Hematopoietic multipotent progenitor cell treated with erythropoietin and hydrocortisone succinate and interleukin-3 and kit ligand, for 6 days (in vitro differentiated cells): ENCODE measurements at regions not wholly inside any gene's neighbourhood (a gene's known extent, or its start where the extent isn't known, plus 50 kb on each side); places are given as distances from the start of the nearest gene placed in this dataset.
"Not testable (repeated sequence)": the region's sequence is repeated elsewhere in the genome, so short reads cannot be mapped to it uniquely, and the experiment has no call there.

ENCODE experiments used
- DNase-seq: peaks from one replicate; pipeline ENCODE4 v3.0.0-alpha.2; 2015

DNA sequence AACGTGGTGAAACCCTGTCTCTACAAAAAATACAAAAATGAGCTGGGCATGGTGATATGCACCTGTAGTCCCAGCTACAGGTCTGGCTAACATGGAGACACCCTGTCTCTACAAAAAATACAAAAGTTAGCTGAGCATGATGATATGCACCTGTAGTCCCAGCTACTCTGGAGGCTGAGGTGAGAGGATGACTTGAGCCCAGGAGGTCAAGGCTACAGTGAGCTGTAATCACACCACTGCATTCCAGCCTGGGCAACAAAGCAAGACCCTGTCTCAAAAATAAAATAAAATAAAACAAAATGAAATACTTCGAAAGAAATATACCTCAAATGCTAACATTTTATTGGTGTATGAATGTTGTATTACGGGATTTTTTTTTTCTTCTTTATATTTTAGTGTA is 107.6 kb upstream of the EGLN3 start:
- no peak for DNase-seq

DNA sequence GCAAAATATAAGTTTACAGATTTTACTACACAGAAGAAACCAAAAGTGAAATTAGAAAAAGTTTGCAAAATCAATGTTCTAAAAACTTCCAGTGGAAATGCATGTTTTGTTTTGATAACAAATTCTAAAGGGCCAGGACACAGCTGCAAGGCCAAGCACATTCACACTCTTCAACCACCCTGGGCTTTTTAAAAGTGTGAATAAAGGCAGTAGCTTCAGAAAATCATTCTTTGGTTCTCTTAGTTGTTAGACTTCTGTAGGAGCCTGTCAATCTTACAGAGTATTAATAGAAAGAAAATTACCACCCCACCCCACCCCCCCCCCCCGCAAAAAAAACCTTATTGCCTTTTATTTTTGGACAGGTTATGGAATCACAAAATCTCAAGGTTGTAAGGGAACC is 105.2 kb upstream of the EGLN3 start:
- DNase-seq: no peak

DNA sequence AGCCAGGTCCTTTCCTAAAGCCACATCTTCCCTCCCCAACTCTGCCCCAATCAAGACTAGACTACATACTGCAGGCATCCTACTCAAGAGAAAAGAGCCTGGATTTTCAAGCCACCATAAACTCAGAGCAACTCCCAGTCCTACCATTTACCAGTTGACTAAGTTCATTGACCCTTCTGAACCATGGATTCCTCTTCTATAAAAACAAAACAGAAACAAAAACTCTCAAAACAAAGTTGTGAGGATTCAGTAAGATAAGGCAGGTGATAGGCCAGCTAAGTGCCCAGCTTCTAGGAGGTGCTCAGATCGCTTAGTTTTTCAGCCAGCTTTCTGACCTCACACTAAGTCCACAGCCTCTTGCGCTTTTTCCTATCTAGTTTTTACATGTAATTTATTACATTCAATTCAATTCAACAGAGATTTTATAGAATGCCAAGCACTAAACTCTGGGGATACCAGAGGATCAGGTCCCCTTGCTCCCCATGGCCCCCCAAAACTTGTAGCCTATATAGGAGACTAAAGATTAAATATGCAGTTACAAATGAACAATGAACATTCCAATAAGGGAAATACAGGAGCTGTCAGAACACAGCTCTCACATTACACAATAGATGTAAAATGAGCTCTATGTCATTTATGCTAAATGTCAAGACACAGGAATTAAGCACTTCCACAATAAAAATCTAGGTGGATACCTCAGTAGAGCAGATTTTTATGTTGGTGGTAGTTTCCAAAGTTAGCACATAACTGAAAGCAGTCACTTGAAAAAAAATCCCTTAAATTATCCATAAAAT is 104.5 kb upstream of the EGLN3 start:
- DNase-seq: no peak

- DNase-seq: no peak
Observed at GRCh38 chr14:34053666-34054065, 102.8 kb upstream of the EGLN3 start.

- DNase-seq: no peak
Observed at GRCh38 chr14:34052658-34053014, 101.8 kb upstream of the EGLN3 start.

DNA sequence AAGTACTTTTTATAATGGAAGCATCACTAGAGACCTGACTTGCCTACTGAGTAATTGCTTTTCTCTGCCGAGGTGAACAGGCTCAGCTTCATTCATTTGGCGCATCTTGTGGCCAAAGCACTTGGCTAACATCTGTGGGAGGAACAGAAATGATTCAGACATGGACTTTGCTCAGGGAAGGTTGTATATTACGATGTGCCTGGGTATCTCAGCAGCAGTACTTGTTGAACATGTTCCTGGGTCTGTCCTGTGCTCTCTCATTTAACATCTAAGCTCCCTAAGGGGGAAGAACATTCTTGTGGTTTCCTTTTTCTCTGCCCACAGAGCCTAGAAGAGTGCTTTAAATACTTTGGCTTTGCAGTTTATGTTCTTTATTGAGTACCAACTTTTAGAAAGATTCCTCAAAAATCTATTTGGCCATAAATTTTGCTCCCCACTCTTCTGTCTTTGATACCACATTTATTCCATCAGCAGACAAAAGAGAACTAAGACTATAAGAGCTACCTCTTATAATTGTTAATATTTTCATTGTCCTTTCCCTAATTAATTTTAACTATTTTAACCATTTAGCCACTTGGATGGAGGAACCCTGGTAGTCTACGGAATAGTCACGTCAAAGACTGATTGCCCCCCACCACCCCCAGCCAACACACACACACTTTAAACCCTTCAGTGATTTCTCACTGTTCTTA is 101.2 kb upstream of the EGLN3 start:
- no peak for DNase-seq

DNA sequence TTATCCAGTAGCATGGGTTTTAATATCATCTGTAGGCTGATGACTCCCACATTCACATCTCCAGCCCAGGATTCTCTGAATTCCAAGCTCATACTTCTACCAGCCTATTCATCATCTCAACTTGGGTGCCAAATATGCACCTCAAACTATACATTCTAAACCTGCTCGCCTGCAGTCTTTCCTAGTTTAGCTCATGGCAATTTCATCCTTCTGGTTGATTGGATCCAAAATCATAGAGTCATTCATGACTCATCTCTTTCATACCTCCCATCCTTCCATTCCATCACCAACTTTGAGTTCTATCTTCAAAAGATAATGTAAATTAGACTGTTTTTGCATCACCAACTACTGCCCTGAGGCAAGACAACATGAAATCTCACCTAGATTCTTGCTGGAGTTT is 99.7 kb upstream of the EGLN3 start:
- no peak for DNase-seq

DNA sequence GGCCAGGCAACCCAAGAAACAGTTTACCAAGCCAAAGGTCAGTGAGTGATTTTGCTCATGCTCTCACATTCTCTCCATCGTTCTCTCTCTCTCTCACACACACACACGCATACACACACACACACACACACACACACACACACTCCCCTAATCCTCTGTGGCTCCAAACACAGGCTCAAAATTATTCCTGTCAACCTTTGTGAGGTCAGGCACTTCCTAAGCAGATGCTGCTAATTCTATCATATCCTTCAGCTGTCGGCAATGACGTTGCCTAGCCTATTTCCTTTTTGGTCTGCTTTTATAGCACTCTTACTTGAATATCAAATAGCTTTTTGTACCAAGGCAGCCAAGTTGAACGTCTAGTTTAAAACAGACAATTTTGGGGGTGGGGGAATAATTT is 98.9 kb upstream of the EGLN3 start:
- no peak for DNase-seq

GRCh38 chr14:34049187-34049586 is 98.3 kb upstream of the EGLN3 start:
- not testable (repeated sequence) for DNase-seq

DNA sequence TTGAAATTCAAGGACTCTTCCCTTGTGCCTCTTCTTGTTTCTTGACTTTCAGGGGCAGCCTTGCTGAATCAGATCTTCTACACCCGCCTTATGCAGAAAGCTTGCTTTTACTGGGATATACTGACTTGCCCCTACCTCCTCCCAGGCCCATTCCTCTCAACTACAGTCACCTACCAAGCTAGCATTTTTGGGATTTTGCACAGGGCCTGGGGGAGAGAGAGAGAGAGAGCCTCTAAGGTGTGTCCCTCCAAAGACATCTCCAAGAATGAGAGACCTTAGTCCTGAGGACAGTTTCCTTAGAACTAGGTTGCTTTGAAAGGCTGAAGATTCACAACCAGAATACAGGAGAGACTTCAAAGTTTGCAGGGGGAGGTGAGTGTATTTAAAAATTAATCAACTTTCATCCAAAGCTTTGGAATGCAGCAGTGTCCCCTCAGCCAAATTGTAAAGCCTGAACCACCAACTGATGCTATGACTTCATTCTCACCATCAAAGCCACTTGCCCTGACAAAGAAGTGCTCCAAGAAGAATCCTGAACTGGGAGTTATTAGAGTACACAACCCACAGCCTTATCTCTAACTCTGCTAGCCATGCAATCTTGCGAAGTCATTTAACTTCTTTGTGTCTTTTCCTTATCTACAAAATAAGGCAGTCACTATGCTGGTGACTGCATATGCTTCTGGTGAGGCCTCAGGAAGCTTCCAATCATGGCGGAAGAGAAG is 96.1 kb upstream of the EGLN3 start:
- peak; percentile 83 for DNase-seq

- DNase-seq: no peak
Observed at GRCh38 chr14:34044666-34045306, 93.9 kb upstream of the EGLN3 start.

GRCh38 chr14:34044373-34044637 is 93.4 kb upstream of the EGLN3 start:
- no peak for DNase-seq

DNA sequence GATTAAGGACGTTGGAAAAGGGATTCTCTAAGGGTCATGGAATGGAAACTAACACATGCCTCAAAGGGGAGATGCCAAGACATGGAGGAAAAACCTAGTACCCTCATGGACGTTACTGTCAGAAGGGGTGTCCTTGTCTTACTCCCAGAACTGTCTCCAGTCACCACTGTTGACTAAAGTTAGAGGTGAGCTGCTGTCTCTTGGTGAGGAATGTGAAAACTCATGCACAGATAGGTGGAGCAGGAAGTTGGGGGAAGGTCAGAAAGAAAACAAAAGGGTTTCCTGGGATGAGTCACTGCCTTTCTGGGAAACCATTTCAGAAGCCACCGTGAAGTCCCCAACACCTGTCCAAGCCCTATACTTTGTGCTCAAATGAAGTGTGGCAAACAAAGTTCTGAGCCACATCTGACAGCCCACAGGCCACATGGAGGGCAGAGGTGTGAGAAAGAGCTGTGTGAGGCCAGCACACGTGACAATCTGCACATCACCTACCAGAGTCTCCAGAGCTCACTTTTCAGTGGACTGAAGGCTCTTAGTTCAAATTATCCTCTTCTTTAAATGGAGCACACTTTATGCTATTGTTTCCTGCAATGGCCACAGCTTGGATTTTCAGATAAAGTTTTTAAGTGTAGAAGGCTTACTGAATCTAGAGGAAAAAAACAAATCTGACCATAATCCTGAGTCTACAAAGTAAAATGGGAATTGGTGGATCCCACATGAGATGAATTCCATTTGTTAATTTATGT is 92.9 kb upstream of the EGLN3 start:
- DNase-seq: no peak

GRCh38 chr14:34041220-34041619 is 90.3 kb upstream of the EGLN3 start:
- DNase-seq: no peak

DNA sequence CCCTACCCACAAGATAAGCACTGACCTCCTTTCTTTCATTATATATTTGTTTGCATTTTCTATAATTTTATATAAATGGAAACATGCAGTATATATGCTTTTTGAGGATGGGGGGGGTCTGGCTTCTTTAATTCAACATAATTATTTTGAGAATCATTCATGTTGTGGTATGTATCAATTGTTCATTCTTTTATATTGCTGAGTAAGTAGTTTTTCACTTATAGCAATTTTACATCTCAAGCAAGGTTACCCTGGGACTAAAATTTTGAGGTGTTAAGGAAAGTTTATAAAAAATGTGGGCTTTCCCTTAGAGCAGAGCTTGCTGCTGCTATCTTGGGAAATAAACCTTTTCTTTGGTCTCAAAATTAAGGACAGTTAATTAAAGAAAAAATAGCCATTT is 89.9 kb upstream of the EGLN3 start:
- no peak for DNase-seq

DNA sequence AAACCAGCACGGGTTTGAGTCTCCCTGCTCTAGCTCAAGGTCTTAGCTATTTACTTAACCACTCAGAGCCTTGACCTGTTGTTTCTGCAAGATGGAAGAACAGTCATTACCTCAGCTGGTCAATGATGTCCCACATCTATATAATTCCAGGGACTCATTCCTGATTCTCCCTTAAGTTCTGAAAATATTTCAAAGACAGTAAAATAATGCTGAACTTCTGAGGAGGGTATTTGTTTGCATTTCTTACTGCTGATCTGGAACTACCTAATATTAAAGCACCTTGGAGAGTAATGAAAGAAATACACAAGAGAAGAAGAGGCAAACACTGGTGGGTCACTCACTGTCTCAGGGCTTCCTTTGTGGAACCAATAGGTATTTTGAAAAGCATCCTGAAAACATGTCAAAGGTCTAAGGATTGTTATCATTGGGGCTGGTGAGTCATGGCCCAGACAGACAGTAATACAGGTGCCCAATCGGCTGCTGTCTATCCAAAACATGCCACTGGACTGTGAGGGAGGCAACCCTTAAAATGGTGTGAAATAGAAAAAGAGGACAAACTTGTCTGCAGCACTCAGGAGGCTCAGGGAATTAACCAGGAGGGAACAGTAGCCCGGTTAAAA is 88.7 kb upstream of the EGLN3 start:
- DNase-seq: no peak

GRCh38 chr14:34038358-34039057 is 87.6 kb upstream of the EGLN3 start:
- DNase-seq: no peak

- no peak for DNase-seq
Observed at GRCh38 chr14:34036319-34036766, 85.5 kb upstream of the EGLN3 start.

- DNase-seq: no peak
Observed at GRCh38 chr14:34035934-34036250, 85.0 kb upstream of the EGLN3 start.

GRCh38 chr14:34035177-34035933 is 84.5 kb upstream of the EGLN3 start:
- DNase-seq: no peak

DNA sequence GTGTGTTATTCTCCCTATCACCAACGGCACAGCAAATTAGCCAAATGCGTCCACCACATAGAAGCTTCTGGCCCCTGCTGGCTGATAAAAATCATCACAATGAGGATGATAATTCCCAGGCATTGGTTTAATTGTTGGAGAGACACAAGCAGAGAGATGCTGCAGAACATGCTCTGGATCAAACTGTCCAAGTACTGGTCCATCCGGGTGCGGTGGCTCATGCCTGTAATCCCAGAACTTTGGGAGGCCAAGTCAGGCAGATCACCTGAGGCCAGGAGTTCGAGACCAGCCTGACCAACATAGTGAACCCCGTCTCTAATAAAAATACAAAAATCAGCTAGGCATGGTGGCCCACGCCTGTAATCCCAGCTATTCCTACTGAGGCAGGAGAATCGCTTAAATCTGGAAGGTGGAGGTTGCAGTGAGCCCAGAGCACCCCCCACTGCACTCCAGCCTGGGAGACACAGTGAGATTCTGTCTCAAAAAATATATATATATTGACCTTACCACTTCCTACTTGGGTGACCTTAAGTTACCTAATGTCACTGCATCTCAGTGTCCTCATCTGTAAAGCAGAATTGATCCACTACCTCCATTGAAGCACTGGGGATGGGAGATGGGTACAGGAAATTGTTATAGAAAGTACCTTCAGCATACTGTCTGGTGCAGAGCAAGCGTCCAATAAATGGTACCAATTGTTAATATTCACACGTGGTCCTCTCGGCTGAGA is 83.7 kb upstream of the EGLN3 start:
- DNase-seq: no peak
